Vagina (tissue), 2 donors: ENCODE measurements at regions not wholly inside any gene's neighbourhood (a gene's known extent, or its start where the extent isn't known, plus 50 kb on each side); places are given as distances from the start of the nearest gene placed in this dataset.

ENCODE experiments used
- DNase-seq, 2 donors: peaks; one replicate each; pipeline ENCODE4 v3.0.0-alpha.2; 2017; ENCODE audit errors: extremely low spot score in 2 of 2
- H3K27ac ChIP-seq: fragments of 200-600 bp; sonication (generic); one replicate; pipeline ENCODE4 v1.5.1; 2019
- H3K27me3 ChIP-seq: fragments of 200-600 bp; sonication (generic); one replicate; pipeline ENCODE4 v1.5.1; 2019
- H3K36me3 ChIP-seq, 2 donors: fragments of 200-600 bp; sonication (generic); one replicate each; pipeline ENCODE4 v1.5.1; 2017 to 2019
- H3K4me1 ChIP-seq: fragments of 200-600 bp; sonication (generic); one replicate; pipeline ENCODE4 v1.5.1; 2019
- H3K4me3 ChIP-seq, 2 donors: fragments of 200-600 bp; sonication (generic); 1 replicate in 1 of 2; 2 replicates in 1 of 2; pipeline ENCODE4 v1.5.1; 2016 to 2019
- H3K9me3 ChIP-seq: fragments of 200-600 bp; sonication (generic); one replicate; pipeline ENCODE4 v1.5.1; 2019
- CTCF ChIP-seq, 3 experiments: fragments of 450-650 bp in 2 of 3; fragments of 200-600 bp in 1 of 3; sonication (generic) in 1 of 3; IDR thresholded peaks; one replicate each; pipeline ENCODE4 v1.5.1; 2017 to 2019; ENCODE audit warnings: antibody characterized with exemption in 3 of 3, mild to moderate bottlenecking in 2 of 3, moderate library complexity in 2 of 3
- POLR2A ChIP-seq, 2 donors: fragments of 450-650 bp; IDR thresholded peaks; one replicate each; pipeline ENCODE4 v1.6.1; 2017; ENCODE audit warnings: antibody characterized with exemption in 2 of 2, mild to moderate bottlenecking in 2 of 2, moderate library complexity in 2 of 2
- POLR2AphosphoS5 ChIP-seq, 2 donors: sonication (generic); formaldehyde crosslinking; IDR thresholded peaks; one replicate each; pipeline ENCODE4 v1.9.0; 2017; ENCODE audit warnings: antibody characterized with exemption in 2 of 2, mild to moderate bottlenecking in 2 of 2, low read depth in 1 of 2; ENCODE audit not compliant: insufficient read depth in 1 of 2
- intact Hi-C: fragments of 100-400 bp; cut with DNase I; formaldehyde crosslinking; loops from one replicate; pipeline ENCODE4 v1.15.1; 2023

- no peak for DNase-seq
- Histone ChIP-seq H3K9me3 (no peaks in the 10 kb centered on the region), H3K27me3 (no peaks in the 10 kb centered on the region), H3K4me1 (no peaks in the 10 kb centered on the region), H3K36me3 (no peaks in the 10 kb centered on the region), H3K27ac (no peak overlapping the region), H3K4me3 (no peak overlapping the region)
- TF ChIP-seq POLR2A (IDR thresholded peaks at IDR 0.05) (no peak), CTCF (IDR thresholded peaks at IDR 0.05) (no peak), POLR2AphosphoS5 (IDR thresholded peaks at IDR 0.05; ENCODE audit: insufficient read depth in 1 of 2, low read depth in 1 of 2) (no peak)
- intact Hi-C loops: no loop called here
Observed at GRCh38 chr2:15777795-15778371, 162.5 kb upstream of the MYCN start.

- H3K27ac ChIP-seq: no peak overlapping the region
- H3K4me1 ChIP-seq: no peaks in the 10 kb centered on the region
- TF ChIP-seq CTCF (IDR thresholded peaks at IDR 0.05) (no peak), POLR2A (IDR thresholded peaks at IDR 0.05) (no peak), POLR2AphosphoS5 (IDR thresholded peaks at IDR 0.05; ENCODE audit: insufficient read depth in 1 of 2, low read depth in 1 of 2) (no peak)
- intact Hi-C loops: no loop called here
- no peaks in the 10 kb centered on the region for H3K36me3 ChIP-seq
- no peak overlapping the region for H3K4me3 ChIP-seq
- no peaks in the 10 kb centered on the region for H3K27me3 ChIP-seq
- no peaks in the 10 kb centered on the region for H3K9me3 ChIP-seq
- DNase-seq: no peak
Observed at GRCh38 chr2:15778529-15779219, 161.7 kb upstream of the MYCN start.

GRCh38 chr2:15779381-15780041, 160.8 kb upstream of the MYCN start:
- Histone ChIP-seq H3K4me1 (no peaks in the 10 kb centered on the region), H3K4me3 (no peak overlapping the region), H3K36me3 (no peaks in the 10 kb centered on the region), H3K27ac (no peak overlapping the region), H3K9me3 (no peaks in the 10 kb centered on the region), H3K27me3 (no peaks in the 10 kb centered on the region)
- no peak for DNase-seq
- TF ChIP-seq POLR2AphosphoS5 (IDR thresholded peaks at IDR 0.05; ENCODE audit: insufficient read depth in 1 of 2, low read depth in 1 of 2) (no peak), CTCF (IDR thresholded peaks at IDR 0.05) (no peak), POLR2A (IDR thresholded peaks at IDR 0.05) (no peak)
- intact Hi-C loops: no loop called here

- Histone ChIP-seq H3K36me3 (no peaks in the 10 kb centered on the region), H3K27ac (no peak overlapping the region), H3K4me1 (no peaks in the 10 kb centered on the region), H3K27me3 (no peaks in the 10 kb centered on the region), H3K9me3 (no peaks in the 10 kb centered on the region), H3K4me3 (no peak overlapping the region)
- DNase-seq: no peak
- intact Hi-C loops: no loop called here
- no peak for TF ChIP-seq POLR2AphosphoS5 (IDR thresholded peaks at IDR 0.05; ENCODE audit: insufficient read depth in 1 of 2, low read depth in 1 of 2)
- no peak for TF ChIP-seq POLR2A (IDR thresholded peaks at IDR 0.05)
- no peak for TF ChIP-seq CTCF (IDR thresholded peaks at IDR 0.05)
Observed at GRCh38 chr2:15780234-15780633, 160.1 kb upstream of the MYCN start.
